ENCODE measurements at regions not wholly inside any gene's neighbourhood (a gene's known extent, or its start where the extent isn't known, plus 50 kb on each side); places are given as distances from the start of the nearest gene placed in this dataset.
A peak's percentile ranks its signal among the peaks of the same experiment; 100 is the strongest.

GRCh38 chr6:41428336-41428995 lies 93.1 kb downstream of the NCR2 start:
- TF ChIP-seq, protein P1, sequence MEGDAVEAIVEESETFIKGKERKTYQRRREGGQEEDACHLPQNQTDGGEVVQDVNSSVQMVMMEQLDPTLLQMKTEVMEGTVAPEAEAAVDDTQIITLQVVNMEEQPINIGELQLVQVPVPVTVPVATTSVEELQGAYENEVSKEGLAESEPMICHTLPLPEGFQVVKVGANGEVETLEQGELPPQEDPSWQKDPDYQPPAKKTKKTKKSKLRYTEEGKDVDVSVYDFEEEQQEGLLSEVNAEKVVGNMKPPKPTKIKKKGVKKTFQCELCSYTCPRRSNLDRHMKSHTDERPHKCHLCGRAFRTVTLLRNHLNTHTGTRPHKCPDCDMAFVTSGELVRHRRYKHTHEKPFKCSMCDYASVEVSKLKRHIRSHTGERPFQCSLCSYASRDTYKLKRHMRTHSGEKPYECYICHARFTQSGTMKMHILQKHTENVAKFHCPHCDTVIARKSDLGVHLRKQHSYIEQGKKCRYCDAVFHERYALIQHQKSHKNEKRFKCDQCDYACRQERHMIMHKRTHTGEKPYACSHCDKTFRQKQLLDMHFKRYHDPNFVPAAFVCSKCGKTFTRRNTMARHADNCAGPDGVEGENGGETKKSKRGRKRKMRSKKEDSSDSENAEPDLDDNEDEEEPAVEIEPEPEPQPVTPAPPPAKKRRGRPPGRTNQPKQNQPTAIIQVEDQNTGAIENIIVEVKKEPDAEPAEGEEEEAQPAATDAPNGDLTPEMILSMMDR (IDR thresholded peaks at IDR 0.05): no peak
- TF ChIP-seq EZH2phosphoT487 (IDR thresholded peaks at IDR 0.05) (peak; percentile 74), EZH2 (IDR thresholded peaks at IDR 0.05) (peak; percentile 80)
